ENCODE measurements at regions not wholly inside any gene's neighbourhood (a gene's known extent, or its start where the extent isn't known, plus 50 kb on each side); places are given as distances from the start of the nearest gene placed in this dataset.
A peak's percentile ranks its signal among the peaks of the same experiment; 100 is the strongest.

DNA sequence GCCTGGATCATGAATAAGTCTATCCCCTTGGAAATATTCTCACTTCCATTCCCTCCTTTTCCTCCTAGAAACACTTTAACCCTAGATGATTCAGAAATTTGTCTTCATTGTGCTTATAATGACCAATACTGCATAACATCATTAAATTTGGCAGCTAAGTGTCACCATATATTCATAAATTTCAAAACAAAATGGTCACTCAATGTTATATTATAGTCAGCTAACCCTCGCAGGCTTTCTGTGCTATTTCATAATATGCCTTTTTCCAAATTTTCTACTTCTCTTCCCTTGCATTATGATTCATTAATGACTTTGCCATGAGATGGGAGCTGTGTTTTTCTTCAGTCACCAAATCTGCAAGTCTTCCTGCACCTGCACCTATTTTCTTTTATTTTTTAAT lies 308.3 kb upstream of the AKR1E2 start:
- H3K9me3 ChIP-seq = no peaks in the 10 kb centered on the region
- H3K4me3 ChIP-seq = no peak overlapping the region
- TF ChIP-seq, protein P1, sequence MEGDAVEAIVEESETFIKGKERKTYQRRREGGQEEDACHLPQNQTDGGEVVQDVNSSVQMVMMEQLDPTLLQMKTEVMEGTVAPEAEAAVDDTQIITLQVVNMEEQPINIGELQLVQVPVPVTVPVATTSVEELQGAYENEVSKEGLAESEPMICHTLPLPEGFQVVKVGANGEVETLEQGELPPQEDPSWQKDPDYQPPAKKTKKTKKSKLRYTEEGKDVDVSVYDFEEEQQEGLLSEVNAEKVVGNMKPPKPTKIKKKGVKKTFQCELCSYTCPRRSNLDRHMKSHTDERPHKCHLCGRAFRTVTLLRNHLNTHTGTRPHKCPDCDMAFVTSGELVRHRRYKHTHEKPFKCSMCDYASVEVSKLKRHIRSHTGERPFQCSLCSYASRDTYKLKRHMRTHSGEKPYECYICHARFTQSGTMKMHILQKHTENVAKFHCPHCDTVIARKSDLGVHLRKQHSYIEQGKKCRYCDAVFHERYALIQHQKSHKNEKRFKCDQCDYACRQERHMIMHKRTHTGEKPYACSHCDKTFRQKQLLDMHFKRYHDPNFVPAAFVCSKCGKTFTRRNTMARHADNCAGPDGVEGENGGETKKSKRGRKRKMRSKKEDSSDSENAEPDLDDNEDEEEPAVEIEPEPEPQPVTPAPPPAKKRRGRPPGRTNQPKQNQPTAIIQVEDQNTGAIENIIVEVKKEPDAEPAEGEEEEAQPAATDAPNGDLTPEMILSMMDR (IDR thresholded peaks at IDR 0.05) = no peak
- H3K27me3 ChIP-seq (ENCODE audit: low read depth) = no peaks in the 10 kb centered on the region
- ATAC-seq = no peak
- H3K36me3 ChIP-seq = no peaks in the 10 kb centered on the region
- H3K27ac ChIP-seq = no peak overlapping the region
- no peaks in the 10 kb centered on the region for H3K4me1 ChIP-seq
- intact Hi-C loops (cut with DNase I) = no loop called here
- DNase-seq = no peak

DNA sequence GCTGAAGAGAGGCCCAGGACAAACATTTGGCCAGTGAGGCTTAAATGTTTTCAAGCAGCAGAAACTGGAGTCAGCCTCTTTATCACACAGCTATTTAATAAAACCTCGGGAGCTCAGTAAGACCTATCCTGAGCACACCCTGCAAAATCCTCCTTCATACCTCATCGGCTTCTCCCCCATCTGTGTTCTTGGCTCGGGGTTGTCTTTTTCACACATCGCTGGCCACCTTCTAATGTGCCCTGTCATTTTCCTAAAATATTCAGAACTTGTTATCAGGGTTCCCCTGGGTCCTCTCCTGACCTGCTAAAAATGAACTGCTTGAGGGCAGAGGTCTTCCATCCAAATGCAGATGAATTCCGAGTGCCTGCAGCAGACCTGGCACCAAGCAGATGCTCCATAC lies 310.3 kb upstream of the AKR1E2 start:
- H3K27ac ChIP-seq = no peak overlapping the region
- DNase-seq = no peak
- H3K4me1 ChIP-seq = no peaks in the 10 kb centered on the region
- H3K4me3 ChIP-seq = no peak overlapping the region
- TF ChIP-seq, protein P1 (IDR thresholded peaks at IDR 0.05) = no peak
- H3K36me3 ChIP-seq = no peaks in the 10 kb centered on the region
- intact Hi-C loops (cut with DNase I) = no loop called here
- no peak for ATAC-seq
- no peaks in the 10 kb centered on the region for H3K9me3 ChIP-seq
- H3K27me3 ChIP-seq (ENCODE audit: low read depth) = no peaks in the 10 kb centered on the region

DNA sequence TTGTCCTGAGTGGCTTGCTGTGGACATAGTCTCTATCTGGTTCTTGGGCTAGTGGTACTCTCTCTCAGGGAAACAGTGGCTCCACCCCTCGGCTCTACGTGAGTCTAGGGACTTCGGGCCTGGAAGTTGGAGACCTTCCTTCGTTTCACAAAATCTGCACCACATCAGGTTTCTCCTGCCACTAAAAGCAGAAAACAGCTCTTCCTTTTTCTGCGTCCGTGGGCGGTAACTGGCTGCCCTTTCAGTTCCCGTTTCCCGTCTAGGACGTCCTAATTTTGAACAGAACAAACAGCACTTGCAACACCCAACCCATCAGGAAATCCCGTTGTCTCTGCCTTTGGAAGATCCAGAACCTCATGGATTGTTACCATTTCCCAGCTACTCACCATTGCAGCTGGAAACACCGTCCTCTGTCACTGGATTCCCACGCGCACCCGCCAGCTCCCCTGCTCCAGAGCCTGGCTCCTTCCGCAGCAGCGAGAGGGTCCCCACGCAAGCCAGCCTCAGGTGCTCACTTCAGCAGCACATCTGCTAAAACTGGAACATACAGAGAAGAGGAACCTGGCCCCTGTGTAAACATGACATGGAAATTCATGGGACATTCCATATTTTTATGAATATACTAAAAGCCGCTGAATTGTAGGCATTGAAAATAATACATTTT lies 311.4 kb upstream of the AKR1E2 start:
- Histone ChIP-seq H3K36me3 (no peaks in the 10 kb centered on the region), H3K9me3 (no peaks in the 10 kb centered on the region), H3K4me3 (no peak overlapping the region), H3K27ac (peak overlapping the region; percentile 72), H3K27me3 (ENCODE audit: low read depth) (no peaks in the 10 kb centered on the region), H3K4me1 (no peaks in the 10 kb centered on the region)
- ATAC-seq (peak; percentile 72 to 83), DNase-seq (peak; percentile 61)
- intact Hi-C loops (cut with DNase I) = no loop called here
- TF ChIP-seq, protein P1 (IDR thresholded peaks at IDR 0.05) = no peak

DNA sequence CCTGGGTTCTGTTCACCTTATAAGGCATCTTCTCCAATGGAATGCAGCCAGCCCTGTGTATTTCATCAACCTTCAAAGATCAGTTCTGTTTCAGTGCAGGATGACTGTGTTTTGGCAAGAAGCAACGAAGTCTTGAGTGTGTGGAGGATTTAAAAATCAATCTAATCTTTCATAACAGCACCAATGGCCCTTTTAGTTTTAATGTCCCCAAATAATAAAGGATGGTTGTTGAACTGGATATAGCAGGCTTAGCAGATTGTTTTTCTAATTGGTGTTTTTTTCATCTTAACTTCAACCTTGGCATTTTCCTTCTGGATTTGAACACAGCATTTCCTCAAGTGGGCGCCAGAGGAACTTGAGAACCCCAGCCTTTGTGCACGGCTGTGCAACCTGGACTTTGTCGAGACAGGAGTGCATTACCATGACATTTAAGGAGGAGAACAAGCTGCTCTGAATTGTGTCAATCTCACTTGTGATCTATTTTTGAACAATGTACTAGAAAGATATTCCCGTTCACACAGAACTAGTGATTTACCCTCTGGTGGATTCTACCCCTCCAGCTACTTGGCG lies 313.3 kb upstream of the AKR1E2 start:
- intact Hi-C loops (cut with DNase I) = no loop called here
- TF ChIP-seq, protein P1 (IDR thresholded peaks at IDR 0.05) = peak; percentile 40
- DNase-seq = peak; percentile 55
- ATAC-seq = peak in 1 of 2 donors; percentile 66
- no peak overlapping the region for H3K4me3 ChIP-seq
- H3K9me3 ChIP-seq = no peaks in the 10 kb centered on the region
- H3K4me1 ChIP-seq = no peaks in the 10 kb centered on the region
- H3K27me3 ChIP-seq (ENCODE audit: low read depth) = no peaks in the 10 kb centered on the region
- H3K27ac ChIP-seq = no peak overlapping the region
- H3K36me3 ChIP-seq = no peaks in the 10 kb centered on the region

DNA sequence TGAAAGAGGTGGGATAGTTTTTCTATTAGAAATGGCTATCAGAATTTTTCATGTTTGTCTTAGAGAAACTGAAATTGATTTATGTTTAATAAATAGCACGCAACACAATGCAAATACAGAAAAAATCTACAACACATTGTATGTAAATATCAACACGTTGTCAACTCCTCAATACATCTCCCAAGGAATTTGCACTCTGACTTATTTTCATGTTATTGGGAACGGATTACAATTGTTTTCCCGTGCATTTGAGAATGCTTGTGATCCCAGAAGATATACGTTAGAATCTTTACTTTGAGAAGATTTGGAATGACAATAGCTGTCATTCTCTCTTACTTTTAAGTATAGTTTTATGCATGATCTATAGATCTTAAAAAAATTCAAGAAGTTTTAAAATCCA lies 313.8 kb upstream of the AKR1E2 start:
- Histone ChIP-seq H3K27ac (no peak overlapping the region), H3K36me3 (no peaks in the 10 kb centered on the region), H3K4me3 (no peak overlapping the region), H3K9me3 (no peaks in the 10 kb centered on the region), H3K27me3 (ENCODE audit: low read depth) (no peaks in the 10 kb centered on the region), H3K4me1 (no peaks in the 10 kb centered on the region)
- intact Hi-C loops (cut with DNase I) = no loop called here
- DNase-seq (no peak), ATAC-seq (no peak)
- TF ChIP-seq, protein P1 (IDR thresholded peaks at IDR 0.05) = no peak

Measured in lower lobe of right lung (tissue), 2 donors.